HCT116 (cell line): ENCODE measurements at regions not wholly inside any gene's neighbourhood (a gene's known extent, or its start where the extent isn't known, plus 50 kb on each side); places are given as distances from the start of the nearest gene placed in this dataset.

Source experiments
- ATAC-seq: fragments of 200-7000 bp; cut with Tn5 transposase; 2 replicates; pipeline ENCODE4 v1.9.1; 2020; ENCODE audit warnings: mild to moderate bottlenecking, moderate library complexity
- BruUV-seq: library from RNA; stranded (reverse); fragments of 400-500 nt; replicated peaks from 2 replicates; lab custom pipeline; 2021; lab: Mats Ljungman, UMichigan
- CTCF ChIA-PET: fragments of 300-600 bp; sonication (Branson Sonifier 250); formaldehyde crosslinking; loops from one replicate; lab custom pipeline; 2021; ENCODE audit warnings: antibody characterized with exemption; lab: Charles Lee
- POLR2A ChIA-PET: fragments of 300-600, 350-600 bp; sonication (Branson Sonifier 250); formaldehyde crosslinking; loops from one replicate; lab custom pipeline; 2021; ENCODE audit warnings: antibody characterized with exemption; lab: Charles Lee
- RAD21 ChIA-PET, 2 experiments: fragments of 300-600 bp; sonication (Branson Sonifier 250); formaldehyde crosslinking; loops; one replicate each; lab custom pipeline; 2023; ENCODE audit warnings: low total read pairs in 2 of 2; ENCODE audit not compliant: uncharacterized antibody in 2 of 2, unreplicated experiment in 2 of 2, low non-redundant PET in 1 of 2; lab: Charles Lee
- DNase-seq: peaks from one replicate; pipeline ENCODE4 v3.0.0-alpha.2; 2010; ENCODE audit warnings: low read depth, low spot score
- H2AFZ ChIP-seq: fragments of 200-600 bp; shearing (Covaris generic), sonication (generic); 2 replicates; pipeline ENCODE4 v1.6.1; 2017; ENCODE audit warnings: low read depth, mixed run types, mixed read lengths, antibody characterized with exemption, low read length; ENCODE audit not compliant: poor library complexity, severe bottlenecking
- H3K27ac ChIP-seq: 2 replicates; pipeline ENCODE4 v1.5.1; 2012; ENCODE audit warnings: low read depth, low read length
- H3K27me3 ChIP-seq: fragments of 200-600 bp; sonication (generic); 2 replicates; pipeline ENCODE4 v1.6.1; 2016; ENCODE audit warnings: mixed run types, low read length, mixed read lengths; ENCODE audit not compliant: insufficient read depth
- H3K36me3 ChIP-seq, 2 experiments: fragments of 200-500 bp in 1 of 2; fragments of 200-600 bp in 1 of 2; sonication (Bioruptor generic) in 1 of 2; sonication (generic) in 1 of 2; 2 replicates each; pipeline versions ENCODE4 v1.5.1 to v1.6.1; 2014 to 2016; ENCODE audit warnings: low read length in 2 of 2, inconsistent platforms in 1 of 2, mixed read lengths in 1 of 2, mixed run types in 1 of 2; ENCODE audit not compliant: insufficient read depth in 2 of 2, control insufficient read depth in 1 of 2
- H3K4me1 ChIP-seq, 2 experiments: fragments of 200-600 bp in 1 of 2; sonication (generic) in 1 of 2; 2 replicates each; pipeline versions ENCODE4 v1.5.1 to v1.6.1; 2012 to 2017; ENCODE audit warnings: low read length in 2 of 2, inconsistent platforms in 1 of 2, mild to moderate bottlenecking in 1 of 2, mixed read lengths in 1 of 2, mixed run types in 1 of 2, moderate library complexity in 1 of 2; ENCODE audit not compliant: insufficient read depth in 2 of 2, control insufficient read depth in 1 of 2
- H3K4me2 ChIP-seq: fragments of 200-600 bp; sonication (generic); 2 replicates; pipeline ENCODE4 v1.6.1; 2017; ENCODE audit warnings: mixed run types, low read length, mixed read lengths
- H3K4me3 ChIP-seq, 2 experiments: fragments of 200-600 bp in 1 of 2; sonication (generic) in 1 of 2; replicated peaks in 1 of 2; 2 replicates each; pipeline ENCODE4 v1.5.1; 2011 to 2016; ENCODE audit warnings: low read length in 2 of 2, control low read depth in 1 of 2, low read depth in 1 of 2, mild to moderate bottlenecking in 1 of 2, mixed read lengths in 1 of 2, mixed run types in 1 of 2
- H3K79me2 ChIP-seq: fragments of 200-600 bp; sonication (generic); 2 replicates; pipeline ENCODE4 v1.6.1; 2017; ENCODE audit warnings: mild to moderate bottlenecking, mixed run types, low read length, moderate library complexity, mixed read lengths; ENCODE audit not compliant: insufficient read depth
- H3K9ac ChIP-seq: fragments of 200-600 bp; sonication (generic); 2 replicates; pipeline ENCODE4 v1.6.1; 2016; ENCODE audit warnings: low read length, mixed read lengths
- H3K9me2 ChIP-seq: fragments of 200-600 bp; sonication (generic), shearing (Covaris generic); 2 replicates; pipeline ENCODE4 v1.6.1; 2017; ENCODE audit warnings: mixed run types, mild to moderate bottlenecking, moderate library complexity; ENCODE audit not compliant: insufficient read depth
- H3K9me3 ChIP-seq, 2 experiments: fragments of 200-500 bp in 1 of 2; fragments of 200-600 bp in 1 of 2; sonication (Bioruptor generic) in 1 of 2; sonication (generic) in 1 of 2; 2 replicates each; pipeline ENCODE4 v1.6.1; 2014 to 2017; ENCODE audit warnings: low read length in 2 of 2, mixed read lengths in 2 of 2, inconsistent platforms in 1 of 2, low read depth in 1 of 2, mild to moderate bottlenecking in 1 of 2, mixed run types in 1 of 2, moderate library complexity in 1 of 2; ENCODE audit not compliant: control insufficient read depth in 1 of 2, insufficient read depth in 1 of 2
- H4K20me1 ChIP-seq: fragments of 200-600 bp; sonication (generic), shearing (Covaris generic); 2 replicates; pipeline ENCODE4 v1.6.1; 2017; ENCODE audit warnings: mixed run types, mild to moderate bottlenecking, moderate library complexity; ENCODE audit not compliant: insufficient read depth
- CBX3 ChIP-seq: IDR thresholded peaks from 2 replicates; pipeline ENCODE4 v1.6.1; 2012; ENCODE audit warnings: low read depth
- FOSL1 ChIP-seq: IDR thresholded peaks from 2 replicates; pipeline ENCODE4 v1.6.1; 2012; ENCODE audit warnings: low read depth
- JUND ChIP-seq: IDR thresholded peaks from 2 replicates; pipeline ENCODE4 v1.6.1; 2012
- POLR2AphosphoS5 ChIP-seq: IDR thresholded peaks from 2 replicates; pipeline ENCODE4 v1.6.1; 2011; ENCODE audit warnings: mild to moderate bottlenecking, low read depth, low read length, moderate library complexity
- SIN3A ChIP-seq: IDR thresholded peaks from 2 replicates; pipeline ENCODE4 v1.6.1; 2012; ENCODE audit warnings: low read depth
- SP1 ChIP-seq: IDR thresholded peaks from 2 replicates; pipeline ENCODE4 v1.6.1; 2012; ENCODE audit warnings: low read depth
- SRF ChIP-seq: IDR thresholded peaks from 2 replicates; pipeline ENCODE4 v1.6.1; 2012; ENCODE audit warnings: low read depth
- TCF7L2 ChIP-seq: IDR thresholded peaks from 2 replicates; pipeline ENCODE4 v1.7.0; 2011; ENCODE audit warnings: borderline replicate concordance, inconsistent platforms; ENCODE audit not compliant: insufficient read depth, insufficient read length; ENCODE audit errors: extremely low read depth
- intact Hi-C: fragments of 100-400 bp; cut with micrococcal nuclease; formaldehyde crosslinking; loops from 2 replicates; pipeline ENCODE4 v1.10.0; 2022
- TF ChIP-seq, protein P1 (sequence below): IDR thresholded peaks from 2 replicates; pipeline ENCODE4 v1.6.1; 2012
- TF ChIP-seq, protein P2 (sequence below): IDR thresholded peaks from 2 replicates; pipeline ENCODE4 v1.6.1; 2012

DNA sequence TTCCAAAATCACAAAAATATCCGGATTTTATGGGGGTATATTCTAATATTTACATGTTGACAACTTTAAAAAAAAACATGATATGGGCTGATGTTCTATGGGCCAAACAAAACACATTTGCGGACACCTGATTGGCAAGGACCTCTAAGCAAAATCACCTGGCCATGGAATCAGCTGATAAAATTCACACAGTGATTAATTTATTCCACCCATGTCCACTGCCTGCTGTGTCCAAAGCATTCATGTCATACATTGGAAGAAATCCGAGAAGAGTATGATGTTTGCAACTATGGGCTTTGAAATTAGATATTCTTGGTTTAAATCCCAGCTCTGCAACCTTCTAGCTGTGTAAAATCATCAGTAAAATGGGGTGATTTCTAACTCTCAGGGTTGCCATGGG, 538.7 kb downstream of the HAPSTR1 start:
- RAD21 ChIA-PET = no interaction called here
- no peak for ATAC-seq
- Histone ChIP-seq H2AFZ (no peak overlapping the region), H3K4me1 (no peaks in the 10 kb centered on the region), H3K36me3 (no peaks in the 10 kb centered on the region), H3K9me2 (no peaks in the 10 kb centered on the region), H3K4me3 (no peak overlapping the region), H3K9ac (no peak overlapping the region), H3K4me2 (no peak overlapping the region), H3K27ac (no peak overlapping the region), H3K9me3 (no peaks in the 10 kb centered on the region), H4K20me1 (no peaks in the 10 kb centered on the region), H3K79me2 (no peaks in the 10 kb centered on the region), H3K27me3 (peaks cover 22% of the 10 kb centered on the region)
- POLR2A ChIA-PET = no interaction called here
- no peak for TF ChIP-seq CBX3
- CTCF ChIA-PET = no interaction called here
- DNase-seq = no peak
- BruUV-seq = no TSS peak
- intact Hi-C loops = no loop called here

DNA sequence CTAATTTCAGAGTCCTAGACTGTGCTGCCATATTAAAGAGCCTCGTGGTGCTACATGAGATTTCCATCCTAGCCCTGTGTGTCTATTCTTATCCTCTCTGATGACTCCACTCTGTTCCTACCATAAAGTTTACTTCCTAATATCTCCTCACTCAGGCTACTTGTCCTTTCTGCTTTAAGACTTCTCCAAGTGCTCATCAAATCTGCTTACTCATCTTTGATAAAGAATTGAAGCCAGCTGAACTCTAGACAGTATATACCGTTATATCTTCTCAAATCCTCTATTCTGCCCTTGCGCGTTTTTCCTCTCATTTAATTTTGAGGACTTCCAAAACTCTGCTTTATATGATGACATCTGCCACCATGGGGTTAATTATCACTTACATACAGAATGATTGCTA, 539.5 kb downstream of the HAPSTR1 start:
- no peaks in the 10 kb centered on the region for H3K36me3 ChIP-seq
- DNase-seq = no peak
- no peak overlapping the region for H3K27ac ChIP-seq
- intact Hi-C loops = no loop called here
- H2AFZ ChIP-seq = no peak overlapping the region
- peaks cover 22% of the 10 kb centered on the region for H3K27me3 ChIP-seq
- H3K9ac ChIP-seq = no peak overlapping the region
- CTCF ChIA-PET = no interaction called here
- ATAC-seq = no peak
- BruUV-seq = no TSS peak
- no peak overlapping the region for H3K4me3 ChIP-seq
- RAD21 ChIA-PET = no interaction called here
- TF ChIP-seq, protein P1, sequence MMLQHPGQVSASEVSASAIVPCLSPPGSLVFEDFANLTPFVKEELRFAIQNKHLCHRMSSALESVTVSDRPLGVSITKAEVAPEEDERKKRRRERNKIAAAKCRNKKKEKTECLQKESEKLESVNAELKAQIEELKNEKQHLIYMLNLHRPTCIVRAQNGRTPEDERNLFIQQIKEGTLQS = no peak
- no peak for TF ChIP-seq FOSL1
- TF ChIP-seq SIN3A = no peak
- no peak for TF ChIP-seq SRF
- no peak for TF ChIP-seq POLR2AphosphoS5
- no peak for TF ChIP-seq SP1
- TF ChIP-seq, protein P2, sequence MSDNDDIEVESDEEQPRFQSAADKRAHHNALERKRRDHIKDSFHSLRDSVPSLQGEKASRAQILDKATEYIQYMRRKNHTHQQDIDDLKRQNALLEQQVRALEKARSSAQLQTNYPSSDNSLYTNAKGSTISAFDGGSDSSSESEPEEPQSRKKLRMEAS = no peak
- no peak for TF ChIP-seq JUND
- no peak for TF ChIP-seq TCF7L2
- no peaks in the 10 kb centered on the region for H4K20me1 ChIP-seq
- POLR2A ChIA-PET = no interaction called here
- no peaks in the 10 kb centered on the region for H3K4me1 ChIP-seq
- no peaks in the 10 kb centered on the region for H3K9me3 ChIP-seq
- no peak overlapping the region for H3K4me2 ChIP-seq
- no peaks in the 10 kb centered on the region for H3K79me2 ChIP-seq
- no peaks in the 10 kb centered on the region for H3K9me2 ChIP-seq
